COR-L47 (cell line): ENCODE measurements at regions not wholly inside any gene's neighbourhood (a gene's known extent, or its start where the extent isn't known, plus 50 kb on each side); places are given as distances from the start of the nearest gene placed in this dataset.

Experiments
- DNase-seq: peaks from one replicate; lab custom pipeline; 2025; lab: John Stamatoyannopoulos, UW

GRCh38 chr16:62657116-62657515 lies 620.9 kb upstream of the CDH8 start:
- DNase-seq, result no peak

GRCh38 chr16:62652441-62653120 lies 616.3 kb upstream of the CDH8 start:
- DNase-seq, result no peak

- no peak for DNase-seq
These were observed 612.0 kb upstream of the CDH8 start for GRCh38 chr16:62648256-62648655.

- DNase-seq, result no peak
These were observed 608.0 kb upstream of the CDH8 start for GRCh38 chr16:62644030-62644812.

- DNase-seq, result no peak
These were observed 606.4 kb upstream of the CDH8 start for GRCh38 chr16:62642677-62643076.

GRCh38 chr16:62639890-62640289 lies 603.7 kb upstream of the CDH8 start:
- no peak for DNase-seq

- DNase-seq, result no peak
These were observed 603.0 kb upstream of the CDH8 start for GRCh38 chr16:62638964-62639870.

DNA sequence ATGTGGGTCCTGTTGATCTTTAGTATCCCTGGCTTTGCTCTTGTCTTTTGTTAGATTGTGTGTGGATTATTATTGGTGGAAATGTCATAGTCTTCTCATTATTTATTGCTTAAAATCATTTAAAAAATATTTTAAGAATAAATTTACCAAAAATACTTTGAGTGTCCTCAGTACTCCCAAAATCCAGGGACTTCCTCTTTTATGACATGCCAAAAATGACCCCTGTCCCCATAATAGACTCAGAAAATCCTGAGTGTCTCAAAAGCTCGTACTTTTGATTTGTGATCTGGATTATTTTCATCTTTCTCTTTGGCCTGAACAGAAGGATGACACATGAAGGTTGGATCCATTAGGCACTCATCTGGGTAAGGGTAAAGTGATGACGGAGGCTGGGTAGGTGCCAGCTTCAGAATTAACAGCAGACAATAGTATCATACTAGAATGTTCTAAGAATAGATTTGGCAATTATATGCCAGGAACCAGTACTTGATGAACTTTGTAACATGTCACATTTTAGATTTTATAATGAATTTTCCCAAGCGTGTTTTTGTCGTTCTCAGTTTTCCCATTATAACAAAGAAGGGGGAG lies 602.2 kb upstream of the CDH8 start:
- no peak for DNase-seq

DNA sequence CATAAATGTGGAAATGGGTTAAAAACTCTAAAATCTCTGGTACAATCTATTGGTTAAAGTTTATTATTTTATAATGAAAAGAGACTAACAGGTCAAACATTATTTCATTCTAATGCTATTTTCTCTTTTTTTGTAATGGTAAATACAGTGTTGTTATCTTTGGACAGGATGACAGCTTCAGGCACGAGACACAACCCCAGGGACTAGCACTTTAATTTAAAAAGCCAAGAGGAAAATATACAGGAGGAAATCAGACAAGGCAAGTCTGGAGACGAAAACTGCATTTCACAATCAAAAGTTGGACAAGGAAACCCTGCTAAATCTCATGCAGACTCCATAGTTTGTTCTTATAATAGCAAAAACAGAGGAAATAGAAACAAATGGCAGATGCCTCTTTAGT lies 589.1 kb upstream of the CDH8 start:
- no peak for DNase-seq

DNA sequence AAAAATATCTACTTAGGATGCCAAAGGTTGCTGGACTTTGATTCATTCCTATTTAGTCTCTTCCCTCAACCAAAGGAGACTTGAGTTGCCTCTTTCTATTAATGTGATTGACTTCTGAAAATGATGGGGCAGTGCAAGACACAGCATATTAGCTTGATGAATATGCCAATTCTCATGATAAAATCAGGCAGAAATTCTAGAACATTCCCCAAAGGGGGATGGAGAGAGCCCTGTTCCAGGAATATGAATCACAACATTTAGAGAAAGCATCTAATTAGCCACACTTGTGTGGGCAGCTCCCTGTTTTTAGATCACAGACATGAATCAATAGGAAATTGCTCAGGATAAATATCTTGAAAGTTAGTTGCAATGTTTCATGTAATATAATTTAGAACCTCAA lies 584.0 kb upstream of the CDH8 start:
- no peak for DNase-seq

DNA sequence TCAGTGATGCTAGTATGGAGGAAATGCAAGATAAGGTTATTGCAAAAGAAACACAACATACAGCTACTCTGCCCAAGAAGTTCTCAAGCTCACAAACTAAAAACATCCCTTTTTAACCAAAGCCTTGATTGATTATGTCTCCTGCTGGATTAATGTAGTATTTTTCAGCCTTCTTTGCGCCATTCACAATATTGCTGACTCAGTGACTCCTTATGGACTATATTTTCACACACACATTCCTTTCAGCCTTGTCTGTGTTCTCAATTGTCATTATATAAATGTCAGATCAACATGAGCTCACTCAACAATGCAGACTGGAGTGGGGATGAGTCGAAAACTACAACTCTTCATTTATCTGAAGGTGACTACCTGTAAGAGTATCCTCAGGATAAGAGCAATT lies 579.3 kb upstream of the CDH8 start:
- no peak for DNase-seq

DNA sequence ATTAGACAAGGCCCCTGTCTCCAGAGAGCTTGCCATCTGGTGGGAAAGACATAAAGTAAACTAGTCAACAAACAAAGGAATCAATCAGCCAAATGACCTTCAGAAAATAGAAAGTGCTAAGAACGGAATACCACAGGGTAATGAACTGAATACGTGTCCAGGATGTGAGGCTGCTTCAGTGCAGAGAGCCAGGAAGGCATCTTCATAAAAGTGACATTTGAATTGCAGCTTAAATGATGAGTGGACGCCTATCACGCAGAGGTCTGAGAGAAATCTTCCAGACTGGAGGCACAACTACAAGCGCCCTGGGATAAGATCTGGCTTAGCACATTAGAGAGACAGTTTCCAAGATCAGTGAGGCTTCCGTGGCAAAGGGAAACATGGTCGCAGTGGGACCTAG lies 574.1 kb upstream of the CDH8 start:
- no peak for DNase-seq

DNA sequence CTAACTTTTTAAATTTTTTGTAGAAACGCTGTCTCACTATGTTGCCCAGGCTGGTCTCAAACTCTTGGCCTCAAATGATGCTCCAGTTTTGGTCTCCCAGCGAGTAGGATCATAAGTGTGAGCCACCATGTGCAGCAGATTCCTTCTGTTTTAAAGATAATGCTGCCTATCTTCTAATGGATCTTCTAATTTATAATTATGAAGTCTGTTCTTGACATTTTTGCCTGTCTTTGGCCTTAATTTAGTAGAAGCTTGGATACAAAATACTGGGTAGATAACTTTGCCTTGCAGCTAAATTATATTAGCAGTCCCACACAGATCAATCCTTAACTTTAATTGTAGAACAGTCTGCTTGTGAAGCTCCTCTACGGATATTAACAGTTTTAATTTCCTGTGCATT lies 566.6 kb upstream of the CDH8 start:
- no peak for DNase-seq

DNA sequence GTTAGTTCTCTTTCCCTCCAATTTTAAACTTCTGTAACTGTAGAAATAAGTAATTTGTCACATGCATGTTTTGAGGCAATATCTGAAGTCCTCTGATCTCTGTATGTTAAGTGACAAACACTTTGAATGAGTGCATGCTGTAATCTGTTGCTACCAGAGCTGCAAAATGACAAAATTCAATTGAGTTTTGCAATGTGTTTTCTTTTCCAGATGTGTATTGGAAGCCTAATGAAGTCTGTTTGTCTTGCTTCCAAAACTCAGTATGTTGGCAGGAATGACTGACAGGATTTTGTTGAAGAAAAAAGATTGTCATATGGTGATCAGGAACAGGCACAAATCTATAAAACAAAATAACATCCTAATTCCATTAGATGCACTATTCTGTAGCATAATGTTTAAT lies 561.6 kb upstream of the CDH8 start:
- DNase-seq, result no peak

DNA sequence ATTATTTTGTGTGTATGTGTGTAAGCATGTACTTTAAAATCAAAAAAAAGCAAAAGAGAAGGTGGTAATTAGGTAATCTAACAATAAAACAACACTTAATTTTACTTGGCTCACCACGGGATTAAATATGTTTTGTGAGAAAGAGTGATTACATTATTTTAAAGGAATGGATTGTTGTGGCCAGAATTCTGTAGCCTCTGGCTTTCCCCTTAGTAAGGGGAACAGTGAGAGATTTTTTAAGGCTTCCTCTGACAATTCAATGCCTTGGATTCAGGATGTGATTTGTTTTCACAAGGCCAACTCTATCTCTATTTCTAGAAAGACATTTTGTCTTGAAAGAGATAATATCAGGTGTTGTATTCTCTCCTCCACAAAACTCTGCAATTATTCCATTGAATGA lies 560.3 kb upstream of the CDH8 start:
- no peak for DNase-seq

DNA sequence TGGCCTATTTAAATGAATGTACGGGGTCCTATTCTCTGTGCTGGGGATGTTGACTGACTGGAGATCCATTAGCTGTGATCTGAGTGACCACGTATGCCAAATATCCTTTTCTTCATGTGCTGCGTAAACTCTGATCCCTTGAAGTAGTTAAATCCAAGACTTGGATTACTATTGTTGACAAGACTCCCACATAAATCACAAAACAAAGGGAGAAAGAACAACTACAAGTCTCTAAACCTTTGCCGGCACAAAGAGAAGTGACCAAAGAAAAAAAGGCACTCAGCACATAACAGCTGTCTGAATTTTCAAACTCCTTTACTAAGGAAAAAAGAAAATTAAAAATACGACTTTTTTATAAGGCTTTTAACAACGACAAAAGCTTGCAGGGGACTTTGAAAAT lies 559.9 kb upstream of the CDH8 start:
- DNase-seq, result no peak

DNA sequence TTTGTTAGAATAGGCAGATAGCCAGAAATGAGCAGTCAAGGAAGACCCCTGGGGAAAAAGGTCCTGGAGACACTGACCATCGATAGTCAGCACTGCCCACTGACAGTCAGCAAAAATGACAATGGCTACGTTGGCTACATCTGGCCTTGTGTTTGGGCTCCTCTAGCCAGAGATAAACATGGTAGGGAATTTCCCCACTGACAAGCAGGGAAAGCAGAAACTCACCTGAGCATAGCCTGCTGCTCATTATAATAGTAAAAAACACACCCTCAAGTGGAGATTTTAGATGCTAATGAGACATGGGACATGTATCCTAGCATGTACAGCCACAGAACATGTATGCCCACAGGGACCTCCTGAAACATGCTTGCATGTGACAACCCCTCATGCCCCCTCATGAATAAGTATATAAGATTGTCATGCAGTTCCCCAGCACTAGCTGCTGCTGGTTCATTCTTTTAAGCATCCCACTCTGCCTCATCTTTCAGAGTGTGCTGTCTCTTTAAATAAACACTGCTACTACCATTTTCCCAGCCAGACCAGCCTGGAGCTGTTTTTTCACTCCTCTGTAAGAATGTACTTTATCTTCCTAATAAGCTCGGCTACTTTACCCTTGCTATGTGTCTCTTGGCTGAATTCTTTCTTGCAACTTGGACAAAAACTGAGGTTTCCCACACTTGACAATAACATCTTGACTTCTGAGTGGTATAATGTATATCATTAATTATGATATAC lies 550.1 kb upstream of the CDH8 start:
- DNase-seq, result no peak

DNA sequence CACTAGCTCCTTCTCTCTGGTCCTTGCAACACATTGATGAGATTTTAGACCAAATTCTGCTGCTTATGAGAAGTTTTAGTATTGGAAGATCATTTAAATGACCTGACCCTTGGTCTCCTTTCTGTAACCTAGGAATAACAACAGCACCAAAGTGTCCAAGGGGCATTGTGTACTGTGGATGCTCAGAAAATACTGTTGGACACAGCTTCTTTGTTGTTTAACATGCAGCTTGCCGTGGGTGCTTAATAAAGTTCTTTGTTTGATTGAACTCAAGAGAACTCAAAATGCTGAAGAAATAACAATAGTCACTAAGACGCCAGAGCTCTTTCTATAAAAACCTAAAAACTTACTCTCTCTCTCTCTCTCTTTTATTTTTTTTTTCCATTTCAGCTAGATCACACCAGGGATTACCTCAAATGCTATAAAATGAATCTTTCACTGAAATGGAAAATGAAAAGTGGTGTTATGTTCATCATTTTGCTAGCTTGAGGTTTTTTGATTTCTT lies 548.9 kb upstream of the CDH8 start:
- no peak for DNase-seq

DNA sequence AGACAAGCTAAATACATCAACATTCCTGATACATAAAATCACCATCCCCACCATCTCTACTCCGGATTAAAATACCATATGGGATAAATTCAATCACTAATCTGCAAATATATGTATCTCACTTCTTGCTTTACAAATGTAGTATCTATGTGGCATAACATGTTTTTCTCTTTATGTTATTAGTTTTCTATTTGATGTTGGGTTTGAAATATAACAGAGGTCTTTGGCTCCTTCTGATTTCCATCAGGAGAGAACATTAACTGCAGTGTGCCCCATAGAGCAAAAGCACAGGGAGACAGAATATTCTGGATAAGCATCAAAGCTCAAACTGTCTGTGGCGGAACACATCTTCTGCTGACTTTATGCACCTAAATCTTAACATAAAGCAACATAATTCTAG lies 547.2 kb upstream of the CDH8 start:
- DNase-seq, result no peak

DNA sequence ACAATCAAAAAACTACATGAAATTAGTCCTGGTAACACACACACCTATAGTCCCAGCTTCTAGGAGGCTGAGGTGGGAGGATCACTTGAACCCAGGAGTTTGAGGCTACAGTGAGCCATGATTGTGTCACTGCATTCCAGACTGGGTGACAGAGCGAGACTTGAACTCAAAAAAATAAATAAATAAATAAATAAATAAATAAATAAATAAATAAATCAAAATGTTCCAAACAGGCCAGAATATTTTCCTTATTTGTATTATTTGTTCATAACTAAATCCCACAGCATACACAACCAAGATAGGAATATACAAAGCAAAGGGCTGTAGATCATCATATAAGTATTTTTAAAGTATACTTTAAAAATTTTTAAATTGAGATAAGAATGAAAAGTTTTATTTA lies 537.2 kb upstream of the CDH8 start:
- no peak for DNase-seq

DNA sequence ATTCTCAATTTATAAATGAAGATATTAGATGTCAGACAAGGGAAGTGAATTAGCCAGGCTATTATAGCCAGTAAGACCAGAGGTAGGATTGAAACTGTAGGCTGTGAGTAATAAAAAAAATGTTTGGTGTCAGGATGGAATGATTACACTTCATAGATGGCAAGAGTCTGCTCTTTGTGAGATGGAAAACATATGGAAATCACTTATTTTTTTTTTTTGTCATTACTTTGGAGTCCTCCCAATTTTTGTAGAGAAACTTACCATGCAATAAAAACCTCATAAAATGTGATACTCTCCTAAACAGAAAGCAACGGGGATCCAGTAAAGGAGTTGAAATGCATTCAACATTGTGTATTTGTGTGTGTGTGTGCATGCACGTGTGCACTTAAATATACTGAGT lies 532.7 kb upstream of the CDH8 start:
- no peak for DNase-seq

DNA sequence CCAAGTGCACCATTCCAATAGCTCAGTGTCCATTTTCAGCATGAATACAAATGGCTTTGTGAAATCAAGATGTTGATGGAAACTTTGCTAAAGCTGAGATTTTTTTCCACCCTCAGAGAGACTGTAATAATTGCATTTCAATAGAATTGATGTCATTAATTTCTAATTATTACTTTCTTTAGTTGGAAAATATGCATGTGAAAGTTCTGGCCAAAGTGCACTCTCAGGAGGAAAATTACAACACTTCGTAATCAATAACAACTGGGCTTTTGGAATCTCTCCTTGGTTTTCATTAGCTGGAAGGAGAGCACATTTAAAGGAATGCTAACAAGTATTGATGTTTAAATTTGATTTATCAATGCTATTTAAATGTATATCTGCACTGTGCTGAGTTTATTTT lies 529.5 kb upstream of the CDH8 start:
- no peak for DNase-seq
